Caco-2 (cell line): ENCODE measurements at regions not wholly inside any gene's neighbourhood (a gene's known extent, or its start where the extent isn't known, plus 50 kb on each side); places are given as distances from the start of the nearest gene placed in this dataset.

ENCODE experiments used
- BruUV-seq: library from RNA; stranded (reverse); fragments of 400-500 nt; replicated peaks from 2 replicates; lab custom pipeline; 2021; lab: Mats Ljungman, UMichigan
- CTCF ChIA-PET: fragments of 300-600 bp; sonication (Branson Sonifier 250); formaldehyde crosslinking; loops from one replicate; lab custom pipeline; 2022; ENCODE audit warnings: antibody characterized with exemption; lab: Charles Lee
- POLR2A ChIA-PET: fragments of 300-600 bp; sonication (Branson Sonifier 250); formaldehyde crosslinking; loops from one replicate; lab custom pipeline; 2022; ENCODE audit warnings: antibody characterized with exemption; lab: Charles Lee
- DNase-seq, 2 experiments: peaks; one replicate each; pipeline versions ENCODE4 v3.0.0 to v3.0.0-alpha.2; 2020 to 2022
- H3K27me3 ChIP-seq: replicated peaks from 2 replicates; pipeline ENCODE4 v1.6.0; 2011; ENCODE audit warnings: low read length; ENCODE audit not compliant: control insufficient read depth, insufficient read depth
- H3K36me3 ChIP-seq: 2 replicates; pipeline ENCODE4 v1.5.1; 2011; ENCODE audit warnings: low read length; ENCODE audit not compliant: control insufficient read depth, insufficient read depth
- H3K4me1 ChIP-seq: fragments of 250-450 bp; sonication (Bioruptor Pico); 2 replicates; pipeline ENCODE4 v1.5.1; 2020; ENCODE audit warnings: mild to moderate bottlenecking
- H3K4me3 ChIP-seq: 2 replicates; pipeline ENCODE4 v1.5.1; 2011; ENCODE audit warnings: low read depth, mild to moderate bottlenecking, control low read depth, low read length
- H3K9me3 ChIP-seq: fragments of 250-450 bp; sonication (Bioruptor Pico); 2 replicates; pipeline ENCODE4 v1.5.1; 2020; ENCODE audit warnings: mild to moderate bottlenecking, moderate library complexity
- H3K27ac Mint-ChIP-seq: one replicate; pipeline ENCODE4 v1.8.0; 2022; ENCODE audit warnings: mixed read lengths; ENCODE audit not compliant: unreplicated experiment
- H3K27me3 Mint-ChIP-seq: one replicate; pipeline ENCODE4 v1.8.0; 2022; ENCODE audit warnings: mixed read lengths; ENCODE audit not compliant: insufficient read depth, unreplicated experiment
- H3K36me3 Mint-ChIP-seq: one replicate; pipeline ENCODE4 v1.8.0; 2022; ENCODE audit warnings: mild to moderate bottlenecking, mixed read lengths; ENCODE audit not compliant: insufficient read depth, unreplicated experiment
- H3K4me1 Mint-ChIP-seq: one replicate; pipeline ENCODE4 v1.8.0; 2022; ENCODE audit warnings: low read depth, mixed read lengths; ENCODE audit not compliant: unreplicated experiment
- H3K4me3 Mint-ChIP-seq: one replicate; pipeline ENCODE4 v1.8.0; 2022; ENCODE audit warnings: mild to moderate bottlenecking, moderate library complexity, mixed read lengths; ENCODE audit not compliant: unreplicated experiment
- H3K9me3 Mint-ChIP-seq: one replicate; pipeline ENCODE4 v1.8.0; 2022; ENCODE audit warnings: mixed read lengths; ENCODE audit not compliant: unreplicated experiment
- CTCF ChIP-seq, 2 experiments: fragments of 200-600 bp in 1 of 2; IDR thresholded peaks; 1 replicate in 1 of 2; 2 replicates in 1 of 2; pipeline versions ENCODE4 v1.5.1 to v1.8.0; 2011 to 2022; ENCODE audit warnings: antibody characterized with exemption in 1 of 2, control low read depth in 1 of 2, inconsistent platforms in 1 of 2, low read depth in 1 of 2, low read length in 1 of 2, mild to moderate bottlenecking in 1 of 2, moderate library complexity in 1 of 2; ENCODE audit not compliant: insufficient read depth in 1 of 2, severe bottlenecking in 1 of 2, unreplicated experiment in 1 of 2
- intact Hi-C: fragments of 100-400 bp; cut with micrococcal nuclease; formaldehyde crosslinking; loops from one replicate; pipeline ENCODE4 v1.10.0; 2022; ENCODE audit not compliant: unreplicated experiment

- TF ChIP-seq CTCF (IDR thresholded peaks at IDR 0.05; ENCODE audit: insufficient read depth in 1 of 2, low read depth in 1 of 2, low read length in 1 of 2, severe bottlenecking in 1 of 2, unreplicated experiment in 1 of 2) = no peak
- intact Hi-C loops = loop anchor here (5.0 kb wide), 1 partner anchor 62 kb away; no protein-coding TSS in a partner anchor
- ChIA-PET POLR2A (no interaction called here), CTCF (no interaction called here)
- H3K4me3 ChIP-seq = no peak overlapping the region
- H3K27ac Mint-ChIP-seq = no peak overlapping the region
- H3K36me3 ChIP-seq = no peaks in the 10 kb centered on the region
- no peaks in the 10 kb centered on the region for H3K4me1 ChIP-seq
- H3K27me3 Mint-ChIP-seq = peaks cover 2% of the 10 kb centered on the region
- DNase-seq = no peak
- H3K9me3 Mint-ChIP-seq = no peaks in the 10 kb centered on the region
- H3K4me3 Mint-ChIP-seq = no peak overlapping the region
- no peaks in the 10 kb centered on the region for H3K4me1 Mint-ChIP-seq
- H3K27me3 ChIP-seq = no peaks in the 10 kb centered on the region
- no peaks in the 10 kb centered on the region for H3K36me3 Mint-ChIP-seq
- H3K9me3 ChIP-seq = no peaks in the 10 kb centered on the region
- BruUV-seq = no TSS peak
Observed at GRCh38 chr6:72519871-72520270, 102.0 kb upstream of the KCNQ5 start.

GRCh38 chr6:72521684-72522083 lies 100.2 kb upstream of the KCNQ5 start:
- H3K4me1 Mint-ChIP-seq = no peaks in the 10 kb centered on the region
- H3K27me3 Mint-ChIP-seq = no peaks in the 10 kb centered on the region
- no peak overlapping the region for H3K27ac Mint-ChIP-seq
- BruUV-seq = no TSS peak
- no peaks in the 10 kb centered on the region for H3K9me3 Mint-ChIP-seq
- TF ChIP-seq CTCF (IDR thresholded peaks at IDR 0.05; ENCODE audit: insufficient read depth in 1 of 2, low read depth in 1 of 2, low read length in 1 of 2, severe bottlenecking in 1 of 2, unreplicated experiment in 1 of 2) = no peak
- Histone ChIP-seq H3K4me1 (no peaks in the 10 kb centered on the region), H3K27me3 (no peaks in the 10 kb centered on the region), H3K4me3 (no peak overlapping the region), H3K9me3 (no peaks in the 10 kb centered on the region), H3K36me3 (no peaks in the 10 kb centered on the region)
- H3K4me3 Mint-ChIP-seq = no peak overlapping the region
- CTCF ChIA-PET = no interaction called here
- DNase-seq = no peak
- intact Hi-C loops = loop anchor here (2.0 to 5.0 kb wide), 2 partner anchors 61 to 109 kb away; no protein-coding TSS in a partner anchor
- H3K36me3 Mint-ChIP-seq = no peaks in the 10 kb centered on the region
- POLR2A ChIA-PET = no interaction called here

- no peaks in the 10 kb centered on the region for H3K4me1 Mint-ChIP-seq
- no peaks in the 10 kb centered on the region for H3K9me3 Mint-ChIP-seq
- no peaks in the 10 kb centered on the region for H3K27me3 Mint-ChIP-seq
- Histone ChIP-seq H3K27me3 (no peaks in the 10 kb centered on the region), H3K36me3 (no peaks in the 10 kb centered on the region), H3K4me1 (no peaks in the 10 kb centered on the region), H3K4me3 (no peak overlapping the region), H3K9me3 (no peaks in the 10 kb centered on the region)
- CTCF ChIA-PET = interaction anchor here (1.3 kb wide), 2 partner anchors 58 to 111 kb away, joined by 3 to 15 read pairs; no protein-coding TSS in a partner anchor
- intact Hi-C loops = loop anchor here (2.0 to 5.0 kb wide), 2 partner anchors 60 to 110 kb away; no protein-coding TSS in a partner anchor
- no peaks in the 10 kb centered on the region for H3K36me3 Mint-ChIP-seq
- peak; percentile 55 to 58 for DNase-seq
- TF ChIP-seq CTCF (IDR thresholded peaks at IDR 0.05; ENCODE audit: insufficient read depth in 1 of 2, low read depth in 1 of 2, low read length in 1 of 2, severe bottlenecking in 1 of 2, unreplicated experiment in 1 of 2) = peak; percentile 44 to 65
- BruUV-seq = no TSS peak
- H3K4me3 Mint-ChIP-seq = no peak overlapping the region
- POLR2A ChIA-PET = no interaction called here
- H3K27ac Mint-ChIP-seq = no peak overlapping the region
Observed at GRCh38 chr6:72522735-72523141, 99.1 kb upstream of the KCNQ5 start.
